ENCODE measurements at regions not wholly inside any gene's neighbourhood (a gene's known extent, or its start where the extent isn't known, plus 50 kb on each side); places are given as distances from the start of the nearest gene placed in this dataset.
"Not testable (repeated sequence)": the region's sequence is repeated elsewhere in the genome, so short reads cannot be mapped to it uniquely, and the experiment has no call there.

GRCh38 chr12:43224190-43224805, 327.7 kb downstream of the ADAMTS20 start:
- not testable (repeated sequence) for H3K27ac Mint-ChIP-seq; H3K9me3 Mint-ChIP-seq; H3K4me1 Mint-ChIP-seq; H3K36me3 Mint-ChIP-seq (ENCODE audit: low read depth); H3K27me3 Mint-ChIP-seq; ATAC-seq (replicated peaks); H3K4me3 Mint-ChIP-seq

- ATAC-seq (replicated peaks) = no peak
- H3K27me3 Mint-ChIP-seq = no peaks in the 10 kb centered on the region
- peaks cover 6% of the 10 kb centered on the region for H3K9me3 Mint-ChIP-seq
- H3K36me3 Mint-ChIP-seq (ENCODE audit: low read depth) = no peaks in the 10 kb centered on the region
- H3K4me1 Mint-ChIP-seq = no peaks in the 10 kb centered on the region
- H3K4me3 Mint-ChIP-seq = no peak overlapping the region
- no peak overlapping the region for H3K27ac Mint-ChIP-seq
Measured at GRCh38 chr12:43222796-43223195, 329.2 kb downstream of the ADAMTS20 start.

- Mint-ChIP-seq H3K27ac (no peak overlapping the region), H3K36me3 (ENCODE audit: low read depth) (no peaks in the 10 kb centered on the region), H3K9me3 (peaks cover 6% of the 10 kb centered on the region), H3K4me1 (no peaks in the 10 kb centered on the region), H3K4me3 (no peak overlapping the region), H3K27me3 (no peaks in the 10 kb centered on the region)
- ATAC-seq (replicated peaks) = no peak
Measured at GRCh38 chr12:43221216-43221615, 330.8 kb downstream of the ADAMTS20 start.

GRCh38 chr12:43216490-43216889, 335.5 kb downstream of the ADAMTS20 start:
- no peak for ATAC-seq (replicated peaks)
- H3K27me3 Mint-ChIP-seq = no peaks in the 10 kb centered on the region
- no peak overlapping the region for H3K4me3 Mint-ChIP-seq
- no peaks in the 10 kb centered on the region for H3K4me1 Mint-ChIP-seq
- no peaks in the 10 kb centered on the region for H3K36me3 Mint-ChIP-seq (ENCODE audit: low read depth)
- no peaks in the 10 kb centered on the region for H3K9me3 Mint-ChIP-seq
- H3K27ac Mint-ChIP-seq = no peak overlapping the region

- ATAC-seq (replicated peaks) = no peak
- Mint-ChIP-seq H3K36me3 (ENCODE audit: low read depth) (no peaks in the 10 kb centered on the region), H3K27me3 (no peaks in the 10 kb centered on the region), H3K27ac (no peak overlapping the region), H3K4me1 (no peaks in the 10 kb centered on the region), H3K4me3 (no peak overlapping the region), H3K9me3 (peaks cover 5% of the 10 kb centered on the region)
Measured at GRCh38 chr12:43214166-43214565, 337.8 kb downstream of the ADAMTS20 start.

- Mint-ChIP-seq H3K36me3 (ENCODE audit: low read depth) (no peaks in the 10 kb centered on the region), H3K9me3 (peaks cover 5% of the 10 kb centered on the region), H3K4me3 (no peak overlapping the region), H3K4me1 (no peaks in the 10 kb centered on the region), H3K27me3 (no peaks in the 10 kb centered on the region), H3K27ac (no peak overlapping the region)
- no peak for ATAC-seq (replicated peaks)
Measured at GRCh38 chr12:43213608-43214007, 338.4 kb downstream of the ADAMTS20 start.

GRCh38 chr12:43210485-43211192, 341.4 kb downstream of the ADAMTS20 start:
- Mint-ChIP-seq H3K4me3 (no peak overlapping the region), H3K9me3 (peaks cover 5% of the 10 kb centered on the region), H3K27me3 (no peaks in the 10 kb centered on the region), H3K4me1 (no peaks in the 10 kb centered on the region), H3K36me3 (ENCODE audit: low read depth) (no peaks in the 10 kb centered on the region), H3K27ac (no peak overlapping the region)
- no peak for ATAC-seq (replicated peaks)

- Mint-ChIP-seq H3K9me3 (peaks cover 5% of the 10 kb centered on the region), H3K36me3 (ENCODE audit: low read depth) (no peaks in the 10 kb centered on the region), H3K27me3 (no peaks in the 10 kb centered on the region), H3K27ac (no peak overlapping the region), H3K4me3 (no peak overlapping the region), H3K4me1 (no peaks in the 10 kb centered on the region)
- no peak for ATAC-seq (replicated peaks)
Measured at GRCh38 chr12:43208627-43209026, 343.4 kb downstream of the ADAMTS20 start.

- peaks cover 5% of the 10 kb centered on the region for H3K9me3 Mint-ChIP-seq
- H3K4me3 Mint-ChIP-seq = no peak overlapping the region
- no peak for ATAC-seq (replicated peaks)
- H3K27me3 Mint-ChIP-seq = no peaks in the 10 kb centered on the region
- H3K36me3 Mint-ChIP-seq (ENCODE audit: low read depth) = no peaks in the 10 kb centered on the region
- H3K4me1 Mint-ChIP-seq = no peaks in the 10 kb centered on the region
- no peak overlapping the region for H3K27ac Mint-ChIP-seq
Measured at GRCh38 chr12:43208221-43208620, 343.8 kb downstream of the ADAMTS20 start.

GRCh38 chr12:43206396-43206795, 345.6 kb downstream of the ADAMTS20 start:
- no peaks in the 10 kb centered on the region for H3K27me3 Mint-ChIP-seq
- no peak for ATAC-seq (replicated peaks)
- H3K27ac Mint-ChIP-seq = no peak overlapping the region

GRCh38 chr12:43198608-43199007, 353.4 kb downstream of the ADAMTS20 start:
- ATAC-seq (replicated peaks) = no peak
- Mint-ChIP-seq H3K4me3 (no peak overlapping the region), H3K4me1 (no peaks in the 10 kb centered on the region), H3K27me3 (no peaks in the 10 kb centered on the region), H3K9me3 (peaks cover 4% of the 10 kb centered on the region), H3K36me3 (ENCODE audit: low read depth) (no peaks in the 10 kb centered on the region), H3K27ac (no peak overlapping the region)

More at GRCh38 chr12:43206396-43206795, 345.6 kb downstream of the ADAMTS20 start:
- Mint-ChIP-seq H3K4me1 (no peaks in the 10 kb centered on the region), H3K36me3 (ENCODE audit: low read depth) (no peaks in the 10 kb centered on the region), H3K9me3 (peaks cover 5% of the 10 kb centered on the region), H3K4me3 (no peak overlapping the region)

- Mint-ChIP-seq H3K27me3 (no peaks in the 10 kb centered on the region), H3K4me3 (no peak overlapping the region), H3K27ac (no peak overlapping the region), H3K36me3 (ENCODE audit: low read depth) (no peaks in the 10 kb centered on the region), H3K9me3 (peaks cover 13% of the 10 kb centered on the region), H3K4me1 (no peaks in the 10 kb centered on the region)
- ATAC-seq (replicated peaks) = no peak
Measured at GRCh38 chr12:43196268-43196907, 355.6 kb downstream of the ADAMTS20 start.

- H3K4me3 Mint-ChIP-seq; ATAC-seq (replicated peaks); H3K36me3 Mint-ChIP-seq (ENCODE audit: low read depth); H3K4me1 Mint-ChIP-seq; H3K27ac Mint-ChIP-seq; H3K27me3 Mint-ChIP-seq: not testable (repeated sequence)
- peaks cover 15% of the 10 kb centered on the region for H3K9me3 Mint-ChIP-seq
Measured at GRCh38 chr12:43193096-43193495, 358.9 kb downstream of the ADAMTS20 start.

GRCh38 chr12:43192442-43192841, 359.6 kb downstream of the ADAMTS20 start:
- H3K9me3 Mint-ChIP-seq = peaks cover 15% of the 10 kb centered on the region
- H3K4me3 Mint-ChIP-seq; H3K27me3 Mint-ChIP-seq; ATAC-seq (replicated peaks); H3K4me1 Mint-ChIP-seq; H3K36me3 Mint-ChIP-seq (ENCODE audit: low read depth); H3K27ac Mint-ChIP-seq: not testable (repeated sequence)

- H3K4me1 Mint-ChIP-seq = no peaks in the 10 kb centered on the region
- no peak overlapping the region for H3K27ac Mint-ChIP-seq
- no peak overlapping the region for H3K4me3 Mint-ChIP-seq
- no peaks in the 10 kb centered on the region for H3K36me3 Mint-ChIP-seq (ENCODE audit: low read depth)
- no peaks in the 10 kb centered on the region for H3K27me3 Mint-ChIP-seq
- H3K9me3 Mint-ChIP-seq = peaks cover 4% of the 10 kb centered on the region
- no peak for ATAC-seq (replicated peaks)
Measured at GRCh38 chr12:43180242-43180641, 371.8 kb downstream of the ADAMTS20 start.

Data from activated T-helper 17 cell treated with anti-CD3 and anti-CD28 coated beads, Interleukin-2, amount 50 U/mL, for 72 hours (primary cell).